ENCODE measurements at regions not wholly inside any gene's neighbourhood (a gene's known extent, or its start where the extent isn't known, plus 50 kb on each side); places are given as distances from the start of the nearest gene placed in this dataset.
A peak's percentile ranks its signal among the peaks of the same experiment; 100 is the strongest.

- H4K5ac ChIP-seq (ENCODE audit: low read depth, low read length) = no peak overlapping the region
- BruUV-seq (replicated peaks) = no TSS peak
These were observed 105.2 kb upstream of the FRG1 start for GRCh38 chr4:189835505-189835904.

More at GRCh38 chr4:189835505-189835904, 105.2 kb upstream of the FRG1 start:
- WGBS, 2 experiments (ENCODE audit: extremely low coverage in 2 of 2, insufficient read length in 1 of 2) = no CpG with 5 or more reads among the region's 1 CpG
- Histone ChIP-seq H3K4me2 (ENCODE audit: low read depth, low read length) (no peak overlapping the region), H4K8ac (ENCODE audit: low read depth in 2 of 2, low read length in 2 of 2) (no peak overlapping the region), H2BK20ac (ENCODE audit: low read depth, low read length) (no peak overlapping the region), H3K18ac (ENCODE audit: low read depth, low read length) (no peak overlapping the region), H2AK5ac (ENCODE audit: low read depth, low read length) (no peak overlapping the region), H3K4me3 (ENCODE audit: insufficient read depth, low read depth, low read length) (no peak overlapping the region), H3K36me3 (ENCODE audit: control insufficient read depth, insufficient read depth, low read length) (no peaks in the 10 kb centered on the region), H3K14ac (replicated peaks; ENCODE audit: low read depth, low read length) (no peak overlapping the region), H2BK120ac (ENCODE audit: low read depth, low read length) (no peak overlapping the region), H2AFZ (replicated peaks; ENCODE audit: low read length, poor library complexity) (no peak overlapping the region), H3K56ac (ENCODE audit: extremely low read depth, insufficient read depth, low read length) (no peak overlapping the region), H3K4me1 (ENCODE audit: control insufficient read depth, insufficient read depth, low read length) (no peaks in the 10 kb centered on the region), H2AK9ac (replicated peaks; ENCODE audit: low read depth, low read length, poor library complexity) (no peak overlapping the region), H3K9ac (ENCODE audit: low read depth, low read length) (no peak overlapping the region), H3K23ac (ENCODE audit: low read depth, low read length) (no peak overlapping the region), H3K4ac (ENCODE audit: low read depth, low read length) (no peak overlapping the region), H3K79me1 (ENCODE audit: low read depth in 1 of 2, low read length in 2 of 2) (no peaks in the 10 kb centered on the region), H3K9me3 (ENCODE audit: control insufficient read depth, insufficient read depth, low read length) (peaks cover 20% of the 10 kb centered on the region), H2BK5ac (ENCODE audit: low read depth, low read length, poor library complexity, severe bottlenecking) (peak overlapping the region; percentile 11), H3K27me3 (ENCODE audit: control insufficient read depth, insufficient read depth, low read length) (no peaks in the 10 kb centered on the region), H4K91ac (ENCODE audit: insufficient read depth, low read depth, low read length) (no peak overlapping the region), H3K27ac (ENCODE audit: insufficient read depth, low read length) (no peak overlapping the region), H2BK15ac (ENCODE audit: low read depth, low read length) (no peak overlapping the region), H3K9me1 (ENCODE audit: insufficient read depth, low read length) (no peaks in the 10 kb centered on the region), H4K20me1 (ENCODE audit: insufficient read depth, low read length) (no peaks in the 10 kb centered on the region)
- in situ Hi-C loops (cut with MboI; ENCODE audit: low sequenced_read_pairs) (no loop called here), dilution Hi-C loops (cut with HindIII; ENCODE audit: low sequenced_read_pairs, unreplicated experiment) (no loop called here), intact Hi-C loops (cut with micrococcal nuclease) (no loop called here)
- ATAC-seq (ENCODE audit: low read depth) = no peak
- peak; percentile 2 for DNase-seq
- POLR2A ChIA-PET (ENCODE audit: unreplicated experiment) = no interaction called here
- TF ChIP-seq MAZ (IDR thresholded peaks at IDR 0.05; ENCODE audit: borderline replicate concordance, low read depth, low read length) = no peak
- CTCF ChIA-PET = no interaction called here

Measured in IMR-90 (cell line).